Kidney tubule cell (primary cell): ENCODE measurements at regions not wholly inside any gene's neighbourhood (a gene's known extent, or its start where the extent isn't known, plus 50 kb on each side); places are given as distances from the start of the nearest gene placed in this dataset.
"Not testable (repeated sequence)": the region's sequence is repeated elsewhere in the genome, so short reads cannot be mapped to it uniquely, and the experiment has no call there.

Experiments
- DNase-seq: peaks from one replicate; pipeline ENCODE4 v3.0.0-alpha.2; 2018; ENCODE audit warnings: low spot score

DNA sequence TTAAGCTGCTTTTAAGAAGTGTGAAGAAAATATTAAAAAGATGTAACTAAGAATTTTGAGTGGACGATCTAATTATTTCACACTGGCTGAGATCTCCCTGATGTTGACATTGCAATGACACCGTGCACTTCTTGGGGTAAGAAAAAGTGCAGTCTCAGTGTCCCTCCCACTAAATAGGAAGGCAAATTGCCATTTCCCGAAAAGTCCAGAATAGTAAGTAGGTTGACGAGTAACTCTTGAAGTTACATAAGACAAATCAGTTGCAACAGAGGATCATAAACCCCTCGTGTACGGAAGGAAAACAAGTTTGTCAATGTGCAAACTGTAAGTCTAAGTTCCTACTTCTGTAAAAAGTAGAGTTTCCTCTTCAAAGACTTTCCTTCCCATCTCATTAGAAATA is 336.2 kb downstream of the CACNA1B start:
- DNase-seq = not testable (repeated sequence)

GRCh38 chr9:138214548-138214947 is 337.0 kb downstream of the CACNA1B start:
- not testable (repeated sequence) for DNase-seq

DNA sequence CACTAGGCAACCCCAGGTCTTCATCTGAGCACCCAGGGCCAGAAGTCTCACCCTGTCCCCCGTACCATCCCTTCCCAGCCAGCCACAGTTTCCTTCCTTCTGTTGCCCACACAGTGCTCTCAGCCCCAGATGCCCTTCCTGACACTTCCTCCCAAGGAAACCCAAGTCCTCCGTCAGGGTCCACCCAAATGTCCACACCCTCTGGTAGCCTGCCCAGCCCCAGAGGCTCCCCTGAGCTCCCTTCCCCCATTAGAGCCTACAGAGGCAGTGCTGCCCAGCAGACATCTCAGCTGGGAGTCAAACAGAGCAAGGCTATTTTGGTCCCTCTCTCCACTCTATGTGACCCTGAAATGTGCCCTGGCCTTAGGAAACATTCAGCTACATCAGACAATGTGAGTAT is 338.0 kb downstream of the CACNA1B start:
- not testable (repeated sequence) for DNase-seq

DNA sequence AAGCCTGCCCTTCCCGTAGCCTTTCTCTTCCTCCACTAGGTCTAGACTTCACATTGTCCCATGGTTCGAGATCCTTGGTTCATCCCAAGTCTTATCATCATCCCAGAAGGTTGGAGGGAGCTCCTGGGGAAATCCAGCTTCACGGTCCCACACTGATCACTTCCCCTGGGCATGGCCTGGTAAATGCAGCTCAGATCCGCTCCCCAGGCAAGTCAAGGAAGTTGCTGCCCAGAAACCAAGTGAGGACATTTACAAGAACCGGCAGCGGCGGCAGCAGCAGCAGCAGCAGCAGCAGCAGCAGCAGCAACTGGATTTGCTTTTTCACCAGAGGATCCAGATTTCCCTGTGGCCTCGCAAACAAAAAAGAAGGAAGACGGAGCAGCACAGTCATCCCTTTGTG is 339.2 kb downstream of the CACNA1B start:
- not testable (repeated sequence) for DNase-seq

- peak; percentile 1 for DNase-seq
Observed at GRCh38 chr9:138217284-138217850, 339.8 kb downstream of the CACNA1B start.

- DNase-seq = not testable (repeated sequence)
Observed at GRCh38 chr9:138219249-138219648, 341.7 kb downstream of the CACNA1B start.

GRCh38 chr9:138221446-138222054 is 344.0 kb downstream of the CACNA1B start:
- not testable (repeated sequence) for DNase-seq

GRCh38 chr9:138237099-138237498 is 359.5 kb downstream of the CACNA1B start:
- not testable (repeated sequence) for DNase-seq

GRCh38 chr9:138282903-138283302 is 405.3 kb downstream of the CACNA1B start:
- not testable (repeated sequence) for DNase-seq
